ENCODE measurements at regions not wholly inside any gene's neighbourhood (a gene's known extent, or its start where the extent isn't known, plus 50 kb on each side); places are given as distances from the start of the nearest gene placed in this dataset.
"Not testable (repeated sequence)": the region's sequence is repeated elsewhere in the genome, so short reads cannot be mapped to it uniquely, and the experiment has no call there.

DNA sequence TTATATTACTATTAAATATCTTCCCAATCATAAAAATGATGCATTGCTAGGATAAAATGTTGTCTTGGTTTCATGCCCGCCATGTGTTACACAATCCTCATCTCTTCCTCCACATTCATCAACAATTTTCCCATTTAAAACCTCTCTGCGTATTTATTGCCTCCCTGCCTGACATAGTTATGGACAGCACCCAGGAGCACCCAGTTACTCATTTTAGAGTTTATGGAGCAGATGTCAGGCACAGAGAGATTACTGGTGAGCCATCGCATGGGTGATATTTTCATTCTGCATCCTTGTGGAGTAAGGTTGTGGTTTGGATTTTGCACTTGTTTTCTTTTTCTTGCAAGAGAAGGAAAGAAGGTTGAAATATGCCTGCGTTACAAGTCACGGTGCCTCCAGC, 116.7 kb upstream of the NPAS2 start:
- no peak for DNase-seq (ENCODE audit: low spot score)

DNA sequence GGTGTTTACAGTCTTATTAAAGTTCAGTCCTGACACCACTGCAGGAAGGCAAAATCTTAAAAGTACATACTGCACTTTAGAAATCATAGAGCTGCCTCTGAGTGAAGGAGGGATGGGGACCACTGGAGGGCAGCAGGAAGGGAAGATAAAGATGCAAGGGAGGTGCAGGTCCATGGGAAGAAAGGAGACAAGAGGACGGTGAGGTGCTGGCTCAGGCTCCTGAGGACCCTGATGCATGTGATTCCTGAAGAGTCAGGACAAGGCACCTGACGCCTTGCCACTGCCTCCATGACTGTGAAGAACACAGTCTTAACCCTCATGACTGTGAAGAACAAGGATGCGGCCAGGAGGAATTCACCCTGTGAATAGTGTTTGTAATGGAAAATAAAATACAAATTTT, 116.2 kb upstream of the NPAS2 start:
- no peak for DNase-seq (ENCODE audit: low spot score)

- no peak for DNase-seq (ENCODE audit: low spot score)
Observed at GRCh38 chr2:100704156-100704555, 115.8 kb upstream of the NPAS2 start.

DNA sequence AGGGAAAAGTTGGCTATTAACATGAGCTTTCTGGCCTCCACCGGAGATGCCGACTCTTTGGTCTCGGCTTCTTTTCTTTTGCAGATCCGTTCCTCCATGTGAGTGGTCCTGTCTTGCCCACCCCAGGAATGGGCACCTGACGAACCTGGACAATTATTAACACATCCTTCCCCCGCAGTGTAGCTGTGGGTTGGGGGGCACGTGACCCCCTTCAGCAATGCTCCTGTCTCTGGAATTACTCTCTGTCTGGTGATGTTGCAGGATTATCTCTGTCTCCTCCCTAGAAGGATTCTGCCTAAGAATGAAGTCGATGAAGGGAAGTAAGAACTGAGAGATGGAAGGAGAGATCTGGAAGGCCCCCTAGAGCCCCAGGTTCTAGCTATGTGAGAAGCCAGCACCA, 115.2 kb upstream of the NPAS2 start:
- no peak for DNase-seq (ENCODE audit: low spot score)

DNA sequence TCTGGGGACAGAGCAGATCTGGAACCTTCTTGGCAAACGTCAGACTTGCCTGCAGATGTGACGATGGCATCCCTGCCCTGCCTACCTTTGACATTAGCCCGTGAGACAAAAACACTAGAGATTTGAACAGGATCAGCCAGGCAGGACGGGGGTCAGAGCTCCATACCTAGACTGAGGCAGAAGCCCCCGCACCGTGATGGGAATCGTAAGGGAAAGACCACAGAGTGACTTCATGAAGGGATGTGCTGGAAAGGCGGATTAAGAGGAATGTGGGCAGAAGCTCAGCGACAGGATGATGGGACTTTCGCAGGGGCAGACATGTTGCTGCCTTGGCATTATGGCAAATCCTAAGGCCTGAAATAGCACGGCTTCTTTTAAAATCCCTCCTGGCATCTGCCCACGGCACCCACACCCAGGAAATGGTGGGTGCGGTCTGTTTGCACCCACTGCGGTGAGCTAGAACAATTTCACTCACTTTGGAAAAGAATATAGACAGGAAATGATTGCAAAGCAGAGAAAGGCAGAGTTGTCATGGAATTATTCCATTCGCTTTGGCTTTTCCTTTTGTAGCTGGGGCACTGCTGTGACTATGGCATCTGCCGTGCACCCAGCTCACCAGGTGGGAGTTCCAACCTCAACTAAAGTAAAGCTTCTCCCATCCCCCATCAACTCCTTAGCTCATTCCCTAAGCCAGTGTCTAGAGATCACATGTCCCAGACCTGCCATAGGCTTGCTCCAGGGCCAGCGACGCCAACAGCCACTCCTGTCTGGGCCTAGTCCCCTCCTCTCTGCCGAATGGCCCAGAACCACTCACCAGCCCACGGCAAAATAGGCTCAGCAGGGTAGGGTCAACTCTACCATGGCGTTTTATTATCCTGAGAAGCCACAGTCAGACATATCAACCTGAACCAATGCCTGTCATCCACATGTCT, 112.7 kb upstream of the NPAS2 start:
- DNase-seq (ENCODE audit: low spot score): no peak

GRCh38 chr2:100708333-100708732, 111.6 kb upstream of the NPAS2 start:
- DNase-seq (ENCODE audit: low spot score): no peak

GRCh38 chr2:100713106-100713505, 106.8 kb upstream of the NPAS2 start:
- DNase-seq (ENCODE audit: low spot score): no peak

GRCh38 chr2:100714396-100715010, 105.4 kb upstream of the NPAS2 start:
- DNase-seq (ENCODE audit: low spot score): not testable (repeated sequence)

DNA sequence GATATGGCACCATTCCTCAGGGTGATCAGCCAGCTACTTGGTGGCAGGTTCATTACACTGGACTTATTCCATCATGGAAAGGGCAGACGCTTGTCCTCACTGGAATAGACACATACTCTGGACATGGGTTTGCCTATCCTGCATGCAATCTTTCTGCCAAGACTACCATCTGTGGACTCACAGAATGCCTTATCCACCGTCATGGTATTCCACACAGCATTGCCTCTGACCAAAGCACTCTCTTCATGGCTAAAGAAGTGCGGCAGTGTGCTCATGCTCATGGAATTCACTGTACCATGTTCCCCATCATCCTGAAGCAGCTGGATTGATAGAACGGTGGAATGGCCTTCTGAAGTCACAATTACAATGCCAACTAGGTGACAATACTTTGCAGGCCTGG, 104.1 kb upstream of the NPAS2 start:
- not testable (repeated sequence) for DNase-seq (ENCODE audit: low spot score)

DNA sequence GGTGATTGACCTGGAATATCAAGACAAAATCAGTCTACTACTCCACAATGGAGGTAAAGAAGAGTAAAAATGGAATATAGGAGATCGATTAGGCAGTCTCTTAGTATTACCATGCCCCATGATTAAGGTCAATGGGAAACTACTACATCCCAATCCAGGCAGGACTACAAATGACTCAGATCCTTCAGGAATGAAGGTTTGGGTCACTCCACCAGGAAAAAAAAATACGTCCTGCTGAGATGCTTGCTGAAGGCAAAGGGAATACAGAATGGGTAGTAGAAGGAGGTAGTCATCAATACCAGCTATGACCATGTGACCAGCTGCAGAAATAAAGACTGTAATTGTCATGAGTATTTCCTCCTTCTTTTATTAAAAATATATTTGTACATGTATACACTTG, 103.4 kb upstream of the NPAS2 start:
- no peak for DNase-seq (ENCODE audit: low spot score)

- DNase-seq (ENCODE audit: low spot score): no peak
Observed at GRCh38 chr2:100718065-100718629, 101.8 kb upstream of the NPAS2 start.

- no peak for DNase-seq (ENCODE audit: low spot score)
Observed at GRCh38 chr2:100720445-100720844, 99.5 kb upstream of the NPAS2 start.

GRCh38 chr2:100721693-100722092, 98.2 kb upstream of the NPAS2 start:
- DNase-seq (ENCODE audit: low spot score): no peak

GRCh38 chr2:100722125-100722524, 97.8 kb upstream of the NPAS2 start:
- DNase-seq (ENCODE audit: low spot score): no peak

GRCh38 chr2:100726866-100727265, 93.1 kb upstream of the NPAS2 start:
- DNase-seq (ENCODE audit: low spot score): no peak

GRCh38 chr2:100730290-100730868, 89.6 kb upstream of the NPAS2 start:
- peak; percentile 12 for DNase-seq (ENCODE audit: low spot score)

DNA sequence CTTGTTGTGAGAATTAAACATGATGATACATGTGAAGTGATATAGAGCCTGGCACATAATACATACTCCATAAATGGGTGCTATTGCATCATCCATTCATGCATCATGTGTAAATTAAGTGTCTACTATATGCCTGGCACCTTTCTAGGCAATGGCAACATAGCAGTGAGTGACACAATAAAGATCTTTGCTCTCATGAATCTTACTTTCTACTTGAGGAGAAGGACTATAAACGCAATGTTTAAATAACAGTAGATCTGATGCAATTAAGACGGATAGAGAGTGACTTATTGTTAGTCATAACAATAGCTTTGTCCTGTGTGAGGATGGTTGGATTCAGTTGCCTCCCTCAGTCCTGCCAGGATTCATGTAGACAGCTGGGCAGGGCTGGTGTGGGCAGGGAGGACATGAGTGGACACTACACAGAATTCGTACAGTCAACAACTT, 88.4 kb upstream of the NPAS2 start:
- DNase-seq (ENCODE audit: low spot score): no peak

- no peak for DNase-seq (ENCODE audit: low spot score)
Observed at GRCh38 chr2:100733391-100734187, 86.3 kb upstream of the NPAS2 start.

DNA sequence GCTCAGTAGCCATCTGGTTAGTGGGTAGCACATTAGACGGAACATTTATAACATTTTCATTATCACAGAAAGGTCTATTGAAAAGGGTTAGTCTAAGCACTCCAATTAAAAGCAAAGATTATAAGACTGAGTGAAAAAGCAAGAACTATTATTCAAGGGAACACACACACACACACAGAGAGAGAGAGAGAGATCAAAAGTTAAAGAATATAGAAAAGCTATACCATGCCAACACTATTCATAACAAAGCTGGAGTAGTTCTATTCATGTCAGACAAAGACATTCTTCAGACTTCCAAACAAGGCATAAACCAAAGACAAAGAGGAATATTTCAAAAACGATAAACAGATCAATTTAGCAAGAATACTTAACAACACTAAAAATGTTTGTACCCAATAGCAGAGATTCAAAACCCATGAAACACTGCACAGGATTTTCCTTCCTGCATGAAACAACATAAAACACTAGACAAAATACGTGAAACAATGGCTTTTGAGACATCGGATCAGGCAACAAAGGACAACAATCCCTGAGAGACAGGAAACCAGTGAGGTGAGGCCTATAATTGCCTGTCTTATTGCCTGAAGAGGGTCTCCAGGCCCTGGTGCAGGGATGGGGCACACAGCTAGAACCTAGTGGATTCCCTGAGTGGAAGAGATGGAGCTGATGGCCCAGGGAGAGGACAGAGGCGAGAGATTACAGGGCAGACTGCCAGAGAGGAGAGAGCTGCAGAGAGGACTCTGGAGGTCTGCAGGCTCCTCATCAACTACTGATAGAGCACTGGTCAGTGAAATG, 83.6 kb upstream of the NPAS2 start:
- DNase-seq (ENCODE audit: low spot score): no peak

GRCh38 chr2:100739735-100740432, 80.1 kb upstream of the NPAS2 start:
- DNase-seq (ENCODE audit: low spot score): no peak
